Duodenal mucosa (tissue), 2 donors: ENCODE measurements at regions not wholly inside any gene's neighbourhood (a gene's known extent, or its start where the extent isn't known, plus 50 kb on each side); places are given as distances from the start of the nearest gene placed in this dataset.

ENCODE experiments used
- H3K27ac ChIP-seq: one replicate; pipeline ENCODE4 v1.7.0; 2013; ENCODE audit warnings: low read depth, low read length
- H3K27me3 ChIP-seq, 2 donors: one replicate each; pipeline ENCODE4 v1.7.0; 2013; ENCODE audit warnings: low read length in 2 of 2, control low read depth in 1 of 2; ENCODE audit not compliant: insufficient read depth in 2 of 2, control insufficient read depth in 1 of 2
- H3K36me3 ChIP-seq, 2 donors: one replicate each; pipeline ENCODE4 v1.7.0; 2013; ENCODE audit warnings: low read length in 2 of 2, control low read depth in 1 of 2; ENCODE audit not compliant: insufficient read depth in 2 of 2, control insufficient read depth in 1 of 2
- H3K4me1 ChIP-seq, 2 donors: one replicate each; pipeline ENCODE4 v1.7.0; 2013; ENCODE audit warnings: low read length in 2 of 2, control low read depth in 1 of 2; ENCODE audit not compliant: insufficient read depth in 2 of 2, control insufficient read depth in 1 of 2
- H3K4me3 ChIP-seq, 2 donors: one replicate each; pipeline ENCODE4 v1.7.0; 2013; ENCODE audit warnings: low read length in 2 of 2, low read depth in 1 of 2
- H3K9ac ChIP-seq, 2 donors: one replicate each; pipeline ENCODE4 v1.7.0; 2013; ENCODE audit warnings: low read length in 2 of 2, low read depth in 1 of 2
- H3K9me3 ChIP-seq, 2 donors: one replicate each; pipeline ENCODE4 v1.7.0; 2013; ENCODE audit warnings: low read length in 2 of 2, control low read depth in 1 of 2; ENCODE audit not compliant: control insufficient read depth in 1 of 2

DNA sequence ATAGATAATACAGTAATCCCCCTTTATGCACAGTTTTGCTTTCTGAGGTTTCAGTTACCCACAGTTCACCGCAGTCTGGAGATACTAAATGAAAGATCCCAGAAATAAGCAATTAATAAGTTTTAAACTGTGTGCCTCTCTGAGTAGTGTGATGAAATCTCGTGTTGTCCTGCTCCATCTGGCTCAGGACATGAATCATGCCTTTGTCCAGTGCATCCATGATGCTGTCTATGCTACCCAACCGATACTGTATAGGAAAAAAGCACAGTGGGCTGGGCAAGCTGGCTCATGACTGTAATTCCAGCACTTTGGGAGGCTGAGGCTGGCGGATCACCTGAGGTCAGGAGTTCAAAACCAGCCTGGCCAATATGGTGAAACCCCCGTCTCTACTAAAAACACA is 85.0 kb upstream of the SLC2A1 start:
- H3K27ac ChIP-seq, result no peak overlapping the region
- no peaks in the 10 kb centered on the region for H3K4me1 ChIP-seq
- no peaks in the 10 kb centered on the region for H3K9me3 ChIP-seq
- no peaks in the 10 kb centered on the region for H3K27me3 ChIP-seq
- H3K4me3 ChIP-seq, result no peak overlapping the region
- H3K36me3 ChIP-seq, result no peaks in the 10 kb centered on the region
- no peak overlapping the region for H3K9ac ChIP-seq

DNA sequence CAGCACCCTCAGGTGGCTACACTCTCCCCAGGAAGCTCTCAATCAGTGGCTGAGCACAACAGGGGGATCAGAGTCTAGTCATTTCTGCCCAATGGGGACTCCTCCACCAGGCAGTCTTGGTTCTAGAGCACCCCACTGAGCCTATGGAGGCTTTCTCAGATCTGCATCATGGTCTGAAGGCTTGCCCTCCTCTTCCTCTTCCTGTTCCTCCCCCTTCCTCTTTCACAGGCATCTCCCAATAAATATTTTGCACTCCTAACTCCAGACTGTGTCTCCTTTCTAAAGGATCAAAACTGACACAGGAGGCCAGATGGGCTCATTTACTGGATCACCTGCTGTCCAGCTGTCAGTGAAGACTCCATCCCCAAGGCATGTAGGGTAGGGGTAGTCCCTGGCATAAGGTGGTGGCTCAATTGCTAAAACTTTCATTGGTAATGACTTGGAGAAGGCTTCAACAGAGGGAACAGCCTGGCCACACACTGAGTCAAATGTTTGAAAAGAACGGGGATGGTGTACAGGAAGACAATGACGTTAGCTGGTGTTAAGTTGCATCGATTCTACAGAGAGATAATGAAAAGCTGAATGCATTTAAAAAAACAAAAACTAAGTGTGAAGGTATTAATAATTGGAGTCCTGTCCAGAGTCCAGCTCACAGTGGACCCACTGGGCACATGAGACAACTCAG is 84.2 kb upstream of the SLC2A1 start:
- H3K27me3 ChIP-seq, result no peaks in the 10 kb centered on the region
- H3K9me3 ChIP-seq, result no peaks in the 10 kb centered on the region
- no peak overlapping the region for H3K9ac ChIP-seq
- H3K36me3 ChIP-seq, result no peaks in the 10 kb centered on the region
- no peak overlapping the region for H3K27ac ChIP-seq
- no peak overlapping the region for H3K4me3 ChIP-seq
- no peaks in the 10 kb centered on the region for H3K4me1 ChIP-seq

GRCh38 chr1:43042127-43042526 is 83.5 kb upstream of the SLC2A1 start:
- H3K36me3 ChIP-seq, result no peaks in the 10 kb centered on the region
- no peak overlapping the region for H3K9ac ChIP-seq
- H3K27ac ChIP-seq, result no peak overlapping the region
- H3K4me1 ChIP-seq, result no peaks in the 10 kb centered on the region
- H3K9me3 ChIP-seq, result no peaks in the 10 kb centered on the region
- no peak overlapping the region for H3K4me3 ChIP-seq
- H3K27me3 ChIP-seq, result no peaks in the 10 kb centered on the region

DNA sequence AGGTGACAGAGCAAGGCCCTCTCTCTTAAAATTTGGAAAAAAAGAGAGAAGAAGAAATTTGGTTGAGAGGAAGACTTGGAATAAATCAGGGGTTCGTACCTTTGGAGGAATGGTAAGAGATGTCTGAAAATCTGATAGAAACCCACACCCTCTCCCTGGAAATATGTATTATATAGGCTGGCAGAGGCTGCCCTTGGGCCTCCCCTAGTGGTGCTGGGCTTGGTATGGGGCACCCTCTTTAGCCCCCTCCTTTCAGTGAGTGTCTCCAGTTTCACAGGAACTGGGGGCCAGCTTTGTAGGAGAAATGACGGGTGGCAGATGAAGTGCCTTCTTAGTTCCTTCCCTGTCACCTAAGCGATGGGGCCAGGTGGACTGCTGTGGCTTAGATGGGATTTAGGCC is 82.9 kb upstream of the SLC2A1 start:
- no peaks in the 10 kb centered on the region for H3K4me1 ChIP-seq
- H3K36me3 ChIP-seq, result no peaks in the 10 kb centered on the region
- no peaks in the 10 kb centered on the region for H3K27me3 ChIP-seq
- no peak overlapping the region for H3K9ac ChIP-seq
- H3K9me3 ChIP-seq, result no peaks in the 10 kb centered on the region
- H3K4me3 ChIP-seq, result no peak overlapping the region
- no peak overlapping the region for H3K27ac ChIP-seq

- Histone ChIP-seq H3K27me3 (no peaks in the 10 kb centered on the region), H3K9me3 (no peaks in the 10 kb centered on the region), H3K4me3 (no peak overlapping the region), H3K9ac (no peak overlapping the region), H3K4me1 (peaks cover 6% of the 10 kb centered on the region in 2 donors), H3K27ac (no peak overlapping the region), H3K36me3 (no peaks in the 10 kb centered on the region)
These were observed 80.8 kb upstream of the SLC2A1 start for GRCh38 chr1:43039228-43040055.

DNA sequence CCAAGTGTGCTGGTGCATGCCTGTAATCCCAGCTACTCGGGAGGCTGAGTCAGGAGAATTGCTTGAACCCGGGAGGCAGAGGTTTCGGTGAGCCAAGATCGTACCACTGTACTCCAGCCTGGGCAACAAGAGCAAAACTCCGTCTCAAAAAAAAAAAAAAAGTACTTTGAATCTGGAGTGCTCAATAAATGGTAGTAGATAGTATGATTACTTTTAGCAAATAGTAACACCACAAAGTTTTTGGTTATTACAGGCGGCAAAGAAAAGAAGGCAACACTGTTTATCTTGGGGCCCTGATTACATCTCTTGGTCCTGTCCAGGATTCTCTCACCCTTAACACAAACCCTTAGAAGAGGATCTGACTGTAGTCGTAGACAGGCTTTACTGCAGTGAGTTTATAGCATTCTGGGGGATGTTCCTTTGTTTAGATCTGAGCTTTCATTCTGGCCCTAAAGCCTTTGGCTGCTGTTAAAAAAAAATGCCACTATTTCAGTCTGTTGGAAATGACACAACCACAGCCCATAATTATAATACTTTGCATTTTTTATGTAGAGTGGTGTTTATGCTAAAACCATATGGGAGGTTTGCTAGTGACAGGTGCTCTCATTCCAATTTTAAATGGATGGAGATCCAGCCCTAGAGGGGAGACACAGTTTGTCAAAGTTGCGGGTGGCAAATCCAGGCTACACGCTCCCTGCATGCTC is 79.7 kb upstream of the SLC2A1 start:
- Histone ChIP-seq H3K27me3 (no peaks in the 10 kb centered on the region), H3K9me3 (no peaks in the 10 kb centered on the region), H3K9ac (no peak overlapping the region), H3K4me1 (peaks cover 6 to 12% of the 10 kb centered on the region in 2 donors), H3K4me3 (no peak overlapping the region), H3K36me3 (no peaks in the 10 kb centered on the region), H3K27ac (no peak overlapping the region)

DNA sequence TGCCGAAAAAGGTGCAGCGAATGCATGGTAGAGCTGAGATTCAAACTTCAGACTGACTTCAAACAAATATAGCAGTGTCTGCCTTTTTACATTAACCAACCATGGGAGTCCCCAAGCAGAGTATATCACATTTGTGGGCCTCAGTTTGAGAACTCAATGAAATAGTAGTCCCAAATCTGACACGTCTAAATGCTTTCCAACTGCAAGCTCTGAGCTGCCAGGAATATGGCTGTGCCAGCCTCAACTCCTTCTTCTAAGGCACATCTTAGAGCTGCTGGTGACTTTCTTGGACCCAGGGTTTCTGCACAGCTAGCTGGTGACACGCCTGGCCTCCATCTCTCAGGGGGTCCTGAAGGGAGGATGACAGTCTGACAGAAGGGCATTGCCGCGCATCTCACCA is 78.8 kb upstream of the SLC2A1 start:
- Histone ChIP-seq H3K9ac (no peak overlapping the region), H3K27ac (no peak overlapping the region), H3K4me1 (peaks cover 6 to 12% of the 10 kb centered on the region in 2 donors)

GRCh38 chr1:43036932-43037331 is 78.3 kb upstream of the SLC2A1 start:
- no peaks in the 10 kb centered on the region for H3K36me3 ChIP-seq
- no peak overlapping the region for H3K27ac ChIP-seq
- peaks cover 6 to 12% of the 10 kb centered on the region in 2 donors for H3K4me1 ChIP-seq
- no peak overlapping the region for H3K4me3 ChIP-seq
- no peak overlapping the region for H3K9ac ChIP-seq
- H3K27me3 ChIP-seq, result no peaks in the 10 kb centered on the region
- no peaks in the 10 kb centered on the region for H3K9me3 ChIP-seq

More for the DNA sequence above, 78.8 kb upstream of the SLC2A1 start:
- H3K4me3 ChIP-seq, result no peak overlapping the region
- no peaks in the 10 kb centered on the region for H3K9me3 ChIP-seq
- no peaks in the 10 kb centered on the region for H3K27me3 ChIP-seq
- no peaks in the 10 kb centered on the region for H3K36me3 ChIP-seq

- H3K27me3 ChIP-seq, result no peaks in the 10 kb centered on the region
- no peak overlapping the region for H3K4me3 ChIP-seq
- H3K4me1 ChIP-seq, result peaks cover 6 to 12% of the 10 kb centered on the region in 2 donors
- H3K27ac ChIP-seq, result no peak overlapping the region
- no peaks in the 10 kb centered on the region for H3K9me3 ChIP-seq
- H3K36me3 ChIP-seq, result no peaks in the 10 kb centered on the region
- no peak overlapping the region for H3K9ac ChIP-seq
These were observed 77.4 kb upstream of the SLC2A1 start for GRCh38 chr1:43035821-43036741.
